ENCODE measurements at regions not wholly inside any gene's neighbourhood (a gene's known extent, or its start where the extent isn't known, plus 50 kb on each side); places are given as distances from the start of the nearest gene placed in this dataset.

DNA sequence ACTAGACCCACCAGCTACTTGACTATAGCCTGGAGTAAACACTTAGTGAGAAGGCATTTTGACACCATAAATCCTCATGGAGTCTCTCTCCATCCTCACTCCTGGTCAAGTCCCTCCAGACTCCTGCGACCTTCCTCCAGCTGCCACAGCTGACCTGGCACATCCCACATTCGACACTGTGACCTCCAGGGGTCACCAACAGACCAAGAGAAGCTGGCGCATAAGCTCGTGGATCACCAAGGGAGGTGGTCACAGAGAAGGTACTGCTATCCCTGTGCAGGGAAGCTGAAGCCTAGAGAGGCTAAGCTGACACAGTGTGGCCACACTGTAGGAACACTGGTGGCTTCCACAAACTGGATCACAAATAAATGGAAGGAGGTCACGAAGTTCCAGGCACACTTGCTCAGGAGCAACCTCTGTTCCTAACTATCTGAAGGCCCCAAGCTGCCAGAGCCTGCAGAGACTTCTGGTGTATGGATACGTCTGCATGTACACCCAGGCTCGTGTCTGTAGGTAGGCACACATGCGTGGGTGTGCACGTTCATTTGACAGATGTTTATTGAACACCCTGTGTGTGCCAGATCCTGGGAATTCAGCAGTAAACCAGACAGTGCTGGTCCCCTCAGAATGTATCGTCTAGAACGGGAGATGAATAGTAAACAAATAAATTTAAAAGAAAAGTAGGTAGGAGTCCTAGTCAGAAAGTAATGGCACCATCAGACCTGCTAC is 104.4 kb downstream of the C5orf15 start:
- TF ChIP-seq, protein P1, sequence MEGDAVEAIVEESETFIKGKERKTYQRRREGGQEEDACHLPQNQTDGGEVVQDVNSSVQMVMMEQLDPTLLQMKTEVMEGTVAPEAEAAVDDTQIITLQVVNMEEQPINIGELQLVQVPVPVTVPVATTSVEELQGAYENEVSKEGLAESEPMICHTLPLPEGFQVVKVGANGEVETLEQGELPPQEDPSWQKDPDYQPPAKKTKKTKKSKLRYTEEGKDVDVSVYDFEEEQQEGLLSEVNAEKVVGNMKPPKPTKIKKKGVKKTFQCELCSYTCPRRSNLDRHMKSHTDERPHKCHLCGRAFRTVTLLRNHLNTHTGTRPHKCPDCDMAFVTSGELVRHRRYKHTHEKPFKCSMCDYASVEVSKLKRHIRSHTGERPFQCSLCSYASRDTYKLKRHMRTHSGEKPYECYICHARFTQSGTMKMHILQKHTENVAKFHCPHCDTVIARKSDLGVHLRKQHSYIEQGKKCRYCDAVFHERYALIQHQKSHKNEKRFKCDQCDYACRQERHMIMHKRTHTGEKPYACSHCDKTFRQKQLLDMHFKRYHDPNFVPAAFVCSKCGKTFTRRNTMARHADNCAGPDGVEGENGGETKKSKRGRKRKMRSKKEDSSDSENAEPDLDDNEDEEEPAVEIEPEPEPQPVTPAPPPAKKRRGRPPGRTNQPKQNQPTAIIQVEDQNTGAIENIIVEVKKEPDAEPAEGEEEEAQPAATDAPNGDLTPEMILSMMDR (optimal IDR thresholded peaks at IDR 0.05 in 1 of 3, IDR thresholded peaks at IDR 0.05 in 1 of 3, conservative IDR thresholded peaks at IDR 0.05 in 1 of 3; ENCODE audit: extremely low read depth in 1 of 3, insufficient read depth in 2 of 3, low read length in 3 of 3), result no peak
- TF ChIP-seq EZH2 (IDR thresholded peaks at IDR 0.05; ENCODE audit: low read length), result no peak
